ENCODE measurements at regions not wholly inside any gene's neighbourhood (a gene's known extent, or its start where the extent isn't known, plus 50 kb on each side); places are given as distances from the start of the nearest gene placed in this dataset.

GRCh38 chr9:99466104-99466503, 244.0 kb downstream of the SEC61B start:
- no peak for DNase-seq (ENCODE audit: extremely low read depth, low read depth)
- TF ChIP-seq, protein P1, sequence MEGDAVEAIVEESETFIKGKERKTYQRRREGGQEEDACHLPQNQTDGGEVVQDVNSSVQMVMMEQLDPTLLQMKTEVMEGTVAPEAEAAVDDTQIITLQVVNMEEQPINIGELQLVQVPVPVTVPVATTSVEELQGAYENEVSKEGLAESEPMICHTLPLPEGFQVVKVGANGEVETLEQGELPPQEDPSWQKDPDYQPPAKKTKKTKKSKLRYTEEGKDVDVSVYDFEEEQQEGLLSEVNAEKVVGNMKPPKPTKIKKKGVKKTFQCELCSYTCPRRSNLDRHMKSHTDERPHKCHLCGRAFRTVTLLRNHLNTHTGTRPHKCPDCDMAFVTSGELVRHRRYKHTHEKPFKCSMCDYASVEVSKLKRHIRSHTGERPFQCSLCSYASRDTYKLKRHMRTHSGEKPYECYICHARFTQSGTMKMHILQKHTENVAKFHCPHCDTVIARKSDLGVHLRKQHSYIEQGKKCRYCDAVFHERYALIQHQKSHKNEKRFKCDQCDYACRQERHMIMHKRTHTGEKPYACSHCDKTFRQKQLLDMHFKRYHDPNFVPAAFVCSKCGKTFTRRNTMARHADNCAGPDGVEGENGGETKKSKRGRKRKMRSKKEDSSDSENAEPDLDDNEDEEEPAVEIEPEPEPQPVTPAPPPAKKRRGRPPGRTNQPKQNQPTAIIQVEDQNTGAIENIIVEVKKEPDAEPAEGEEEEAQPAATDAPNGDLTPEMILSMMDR (IDR thresholded peaks at IDR 0.05; ENCODE audit: low read depth, low read length), result no peak

DNA sequence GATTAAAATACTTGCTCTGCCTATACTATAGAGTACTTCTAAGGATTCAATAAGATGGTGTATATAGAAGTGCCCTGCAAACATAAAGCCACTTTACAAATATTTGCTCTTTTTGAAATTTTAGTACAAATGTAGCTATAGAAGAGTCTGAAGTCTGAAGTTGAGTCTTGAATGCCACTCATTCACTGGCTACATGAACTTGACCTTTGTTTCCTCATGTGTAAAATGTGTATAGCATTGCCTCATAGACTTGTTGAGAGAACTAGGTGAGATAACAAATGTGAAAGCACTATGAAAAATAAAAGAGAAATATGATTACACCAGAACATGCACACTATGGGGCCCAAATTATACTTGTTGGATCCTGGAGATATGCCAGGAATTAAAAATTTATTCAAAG, 244.7 kb downstream of the SEC61B start:
- DNase-seq (ENCODE audit: extremely low read depth, low read depth), result no peak
- TF ChIP-seq, protein P1 (IDR thresholded peaks at IDR 0.05; ENCODE audit: low read depth, low read length), result no peak

- TF ChIP-seq, protein P1 (IDR thresholded peaks at IDR 0.05; ENCODE audit: low read depth, low read length), result no peak
- no peak for DNase-seq (ENCODE audit: extremely low read depth, low read depth)
Measured at GRCh38 chr9:99471033-99471432, 249.0 kb downstream of the SEC61B start.

GRCh38 chr9:99472240-99472915, 250.3 kb downstream of the SEC61B start:
- no peak for DNase-seq (ENCODE audit: extremely low read depth, low read depth)
- TF ChIP-seq, protein P1 (IDR thresholded peaks at IDR 0.05; ENCODE audit: low read depth, low read length), result no peak

- TF ChIP-seq, protein P1 (IDR thresholded peaks at IDR 0.05; ENCODE audit: low read depth, low read length), result no peak
- no peak for DNase-seq (ENCODE audit: extremely low read depth, low read depth)
Measured at GRCh38 chr9:99472916-99473245, 250.8 kb downstream of the SEC61B start.

DNA sequence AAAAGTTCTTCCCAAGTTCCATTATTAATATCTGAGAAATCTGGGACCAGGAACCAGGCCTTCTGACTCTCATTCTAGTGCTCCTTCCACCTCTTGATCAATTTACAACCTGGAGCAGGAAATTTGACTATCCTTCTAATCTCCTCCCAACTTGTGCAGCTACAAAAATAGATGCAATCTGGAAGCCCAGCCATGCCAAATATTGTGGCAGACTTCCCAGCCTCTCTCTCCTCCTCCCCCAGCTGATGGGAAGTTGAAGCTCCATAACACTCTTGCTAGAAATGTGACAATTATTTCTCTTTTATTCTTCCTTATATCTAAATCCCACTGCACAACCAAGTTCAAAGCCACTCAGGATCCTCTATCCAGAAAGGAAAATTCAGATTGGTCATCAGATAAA, 252.1 kb downstream of the SEC61B start:
- TF ChIP-seq, protein P1 (IDR thresholded peaks at IDR 0.05; ENCODE audit: low read depth, low read length), result no peak
- no peak for DNase-seq (ENCODE audit: extremely low read depth, low read depth)

DNA sequence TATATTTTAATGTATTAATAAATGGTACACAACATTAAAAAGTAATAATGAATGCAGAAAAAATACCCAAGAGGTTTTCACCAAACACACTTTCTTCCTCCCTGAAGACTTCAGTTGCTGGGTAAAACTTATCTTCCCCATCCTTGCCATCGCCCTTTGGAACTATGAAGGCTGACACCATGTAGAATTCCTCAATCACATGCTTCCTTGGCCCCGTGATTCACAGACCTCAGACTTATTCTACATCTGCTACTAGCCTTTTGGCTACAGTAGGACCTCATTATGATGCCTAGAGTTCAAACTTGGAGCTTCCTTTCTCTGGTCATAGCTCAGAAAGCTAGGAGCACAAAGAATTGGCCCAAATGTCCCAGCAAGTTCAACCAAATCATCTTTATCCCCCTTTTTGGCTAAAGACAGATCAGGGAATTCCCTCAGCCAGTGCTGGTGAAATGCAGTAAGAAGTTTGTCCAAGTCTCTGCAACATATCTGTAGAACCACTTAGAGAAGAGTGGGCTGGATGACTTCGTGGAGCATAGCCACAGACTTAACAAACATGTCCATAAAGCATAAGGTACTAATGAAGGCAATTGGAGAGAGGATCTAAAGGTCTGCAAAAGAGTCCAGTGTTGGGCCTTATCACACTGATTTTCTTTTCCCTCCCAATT, 253.5 kb downstream of the SEC61B start:
- DNase-seq (ENCODE audit: extremely low read depth, low read depth), result no peak
- TF ChIP-seq, protein P1 (IDR thresholded peaks at IDR 0.05; ENCODE audit: low read depth, low read length), result no peak
